SU-DHL-6 (cell line): ENCODE measurements at regions not wholly inside any gene's neighbourhood (a gene's known extent, or its start where the extent isn't known, plus 50 kb on each side); places are given as distances from the start of the nearest gene placed in this dataset.

Source experiments
- H2AFZ ChIP-seq: fragments of 200-600 bp; sonication (generic); 2 replicates; pipeline ENCODE4 v1.6.1; 2014; ENCODE audit warnings: low read depth, mild to moderate bottlenecking, moderate library complexity, mixed read lengths, antibody characterized with exemption, low read length; ENCODE audit not compliant: severe bottlenecking
- H3F3A ChIP-seq: fragments of 200-600 bp; shearing (Covaris generic); 2 replicates; pipeline ENCODE4 v1.6.0; 2016; ENCODE audit warnings: antibody characterized with exemption, mild to moderate bottlenecking; ENCODE audit not compliant: insufficient read depth
- H3K27ac ChIP-seq: fragments of 200-600 bp; sonication (generic); 2 replicates; pipeline ENCODE4 v1.5.1; 2016; ENCODE audit warnings: low read depth, mild to moderate bottlenecking, low read length, moderate library complexity, mixed read lengths
- H3K27me3 ChIP-seq: fragments of 200-600 bp; sonication (generic), shearing (Covaris generic); 2 replicates; pipeline ENCODE4 v1.6.0; 2014; ENCODE audit warnings: mild to moderate bottlenecking, low read length
- H3K36me3 ChIP-seq: fragments of 200-600 bp; sonication (generic); 2 replicates; pipeline ENCODE4 v1.6.1; 2014; ENCODE audit warnings: mild to moderate bottlenecking, low read length, mixed read lengths
- H3K4me2 ChIP-seq: fragments of 300-600, 200-600 bp; shearing (Covaris generic), sonication (generic); 2 replicates; pipeline ENCODE4 v1.6.0; 2014; ENCODE audit warnings: low read length, low read depth, mild to moderate bottlenecking; ENCODE audit not compliant: poor library complexity, severe bottlenecking
- H3K4me3 ChIP-seq: fragments of 200-600 bp; sonication (generic); 2 replicates; pipeline ENCODE4 v1.5.1; 2014; ENCODE audit warnings: antibody characterized with exemption, low read length, mild to moderate bottlenecking, mixed read lengths; ENCODE audit not compliant: insufficient read depth, poor library complexity, severe bottlenecking
- H3K79me2 ChIP-seq: fragments of 200-600 bp; sonication (generic); 2 replicates; pipeline ENCODE4 v1.6.1; 2014; ENCODE audit warnings: mild to moderate bottlenecking, low read length, moderate library complexity; ENCODE audit not compliant: insufficient read depth
- H3K9ac ChIP-seq: fragments of 200-600 bp; sonication (generic); 2 replicates; pipeline ENCODE4 v1.7.0; 2014; ENCODE audit warnings: mild to moderate bottlenecking, low read length
- H3K9me2 ChIP-seq: fragments of 200-600 bp; sonication (generic); replicated peaks from 2 replicates; pipeline ENCODE4 v1.6.1; 2014; ENCODE audit warnings: low read length; ENCODE audit not compliant: insufficient read depth
- H3K9me3 ChIP-seq: fragments of 200-600 bp; sonication (generic); 2 replicates; pipeline ENCODE4 v1.6.1; 2014; ENCODE audit warnings: low read length, mixed read lengths; ENCODE audit not compliant: insufficient read depth
- H4K20me1 ChIP-seq: fragments of 200-600 bp; sonication (generic); 2 replicates; pipeline ENCODE4 v1.6.1; 2014; ENCODE audit warnings: low read depth, mild to moderate bottlenecking, antibody characterized with exemption, low read length, moderate library complexity, mixed read lengths
- EZH2phosphoT487 ChIP-seq: fragments of 200-600 bp; sonication (generic), shearing (Covaris generic); conservative IDR thresholded peaks from 2 replicates; pipeline ENCODE4 v1.6.1; 2018; ENCODE audit warnings: mild to moderate bottlenecking, antibody characterized with exemption, low read length, moderate library complexity, mixed read lengths
- TF ChIP-seq, protein P1 (sequence below): fragments of 200-600 bp; sonication (generic); IDR thresholded peaks from one replicate; pipeline ENCODE4 v1.5.1; 2017; ENCODE audit warnings: antibody characterized with exemption, mild to moderate bottlenecking, low read length, moderate library complexity; ENCODE audit not compliant: insufficient read depth, poor library complexity, severe bottlenecking

- no peaks in the 10 kb centered on the region for H3K9me2 ChIP-seq
- H3K9me3 ChIP-seq = no peaks in the 10 kb centered on the region
- no peak overlapping the region for H3K27ac ChIP-seq
- H3K36me3 ChIP-seq = no peaks in the 10 kb centered on the region
- H4K20me1 ChIP-seq = no peaks in the 10 kb centered on the region
- H3K4me2 ChIP-seq = no peak overlapping the region
- no peaks in the 10 kb centered on the region for H3K79me2 ChIP-seq
- no peak overlapping the region for H3K4me3 ChIP-seq
- no peak overlapping the region for H3K9ac ChIP-seq
- no peaks in the 10 kb centered on the region for H3K27me3 ChIP-seq
- TF ChIP-seq EZH2phosphoT487 = no peak
- TF ChIP-seq, protein P1, sequence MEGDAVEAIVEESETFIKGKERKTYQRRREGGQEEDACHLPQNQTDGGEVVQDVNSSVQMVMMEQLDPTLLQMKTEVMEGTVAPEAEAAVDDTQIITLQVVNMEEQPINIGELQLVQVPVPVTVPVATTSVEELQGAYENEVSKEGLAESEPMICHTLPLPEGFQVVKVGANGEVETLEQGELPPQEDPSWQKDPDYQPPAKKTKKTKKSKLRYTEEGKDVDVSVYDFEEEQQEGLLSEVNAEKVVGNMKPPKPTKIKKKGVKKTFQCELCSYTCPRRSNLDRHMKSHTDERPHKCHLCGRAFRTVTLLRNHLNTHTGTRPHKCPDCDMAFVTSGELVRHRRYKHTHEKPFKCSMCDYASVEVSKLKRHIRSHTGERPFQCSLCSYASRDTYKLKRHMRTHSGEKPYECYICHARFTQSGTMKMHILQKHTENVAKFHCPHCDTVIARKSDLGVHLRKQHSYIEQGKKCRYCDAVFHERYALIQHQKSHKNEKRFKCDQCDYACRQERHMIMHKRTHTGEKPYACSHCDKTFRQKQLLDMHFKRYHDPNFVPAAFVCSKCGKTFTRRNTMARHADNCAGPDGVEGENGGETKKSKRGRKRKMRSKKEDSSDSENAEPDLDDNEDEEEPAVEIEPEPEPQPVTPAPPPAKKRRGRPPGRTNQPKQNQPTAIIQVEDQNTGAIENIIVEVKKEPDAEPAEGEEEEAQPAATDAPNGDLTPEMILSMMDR = no peak
- H3F3A ChIP-seq = no peaks in the 10 kb centered on the region
- no peak overlapping the region for H2AFZ ChIP-seq
These were observed 78.2 kb downstream of the LINGO1 start for GRCh38 chr15:77554306-77555080.

GRCh38 chr15:77553695-77554094, 79.0 kb downstream of the LINGO1 start:
- Histone ChIP-seq H2AFZ (no peak overlapping the region), H3K4me3 (no peak overlapping the region), H3K79me2 (no peaks in the 10 kb centered on the region), H3K9me3 (no peaks in the 10 kb centered on the region), H3F3A (no peaks in the 10 kb centered on the region), H3K9ac (no peak overlapping the region), H3K27ac (no peak overlapping the region), H3K27me3 (no peaks in the 10 kb centered on the region), H4K20me1 (no peaks in the 10 kb centered on the region), H3K36me3 (no peaks in the 10 kb centered on the region), H3K4me2 (no peak overlapping the region), H3K9me2 (no peaks in the 10 kb centered on the region)
- no peak for TF ChIP-seq EZH2phosphoT487
- TF ChIP-seq, protein P1 = no peak

DNA sequence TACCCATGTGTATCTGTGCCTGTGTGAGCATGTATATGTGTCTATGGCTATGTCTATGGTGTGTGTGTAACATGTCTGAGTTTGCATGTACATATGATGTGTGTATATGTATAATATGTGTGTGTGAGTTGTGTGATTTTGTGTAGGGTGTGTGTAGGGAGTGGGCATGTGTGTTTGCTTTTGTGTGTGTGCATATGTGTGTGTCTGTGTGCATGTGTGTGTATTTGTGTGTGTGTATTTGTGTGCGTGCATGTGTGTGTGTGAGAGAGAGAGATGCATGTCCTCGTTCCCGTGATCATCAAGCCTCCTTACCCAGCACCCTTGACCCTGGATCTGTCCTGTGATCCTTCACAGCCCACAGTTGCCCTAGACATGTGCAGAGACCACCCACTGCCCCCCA, 79.5 kb downstream of the LINGO1 start:
- H3F3A ChIP-seq = no peaks in the 10 kb centered on the region
- H3K9me2 ChIP-seq = no peaks in the 10 kb centered on the region
- H3K36me3 ChIP-seq = no peaks in the 10 kb centered on the region
- TF ChIP-seq, protein P1 = no peak
- no peak for TF ChIP-seq EZH2phosphoT487
- no peak overlapping the region for H2AFZ ChIP-seq
- H3K27me3 ChIP-seq = no peaks in the 10 kb centered on the region
- H3K9ac ChIP-seq = no peak overlapping the region
- no peak overlapping the region for H3K4me2 ChIP-seq
- H3K9me3 ChIP-seq = no peaks in the 10 kb centered on the region
- no peak overlapping the region for H3K27ac ChIP-seq
- H4K20me1 ChIP-seq = no peaks in the 10 kb centered on the region
- no peaks in the 10 kb centered on the region for H3K79me2 ChIP-seq
- no peak overlapping the region for H3K4me3 ChIP-seq
